DND-41 (cell line): ENCODE measurements at regions not wholly inside any gene's neighbourhood (a gene's known extent, or its start where the extent isn't known, plus 50 kb on each side); places are given as distances from the start of the nearest gene placed in this dataset.

Source experiments
- EZH2 ChIP-seq: IDR thresholded peaks from 3 replicates; pipeline ENCODE4 v1.6.1; 2012; ENCODE audit warnings: borderline replicate concordance, low read depth, mild to moderate bottlenecking, moderate library complexity, low read length, inconsistent platforms; ENCODE audit not compliant: severe bottlenecking
- TF ChIP-seq, protein P1 (sequence below): IDR thresholded peaks from 2 replicates; pipeline ENCODE4 v1.5.1; 2012; ENCODE audit warnings: borderline replicate concordance, low read length, moderate library complexity, mild to moderate bottlenecking; ENCODE audit not compliant: poor library complexity, severe bottlenecking; ENCODE audit errors: extremely low read depth

DNA sequence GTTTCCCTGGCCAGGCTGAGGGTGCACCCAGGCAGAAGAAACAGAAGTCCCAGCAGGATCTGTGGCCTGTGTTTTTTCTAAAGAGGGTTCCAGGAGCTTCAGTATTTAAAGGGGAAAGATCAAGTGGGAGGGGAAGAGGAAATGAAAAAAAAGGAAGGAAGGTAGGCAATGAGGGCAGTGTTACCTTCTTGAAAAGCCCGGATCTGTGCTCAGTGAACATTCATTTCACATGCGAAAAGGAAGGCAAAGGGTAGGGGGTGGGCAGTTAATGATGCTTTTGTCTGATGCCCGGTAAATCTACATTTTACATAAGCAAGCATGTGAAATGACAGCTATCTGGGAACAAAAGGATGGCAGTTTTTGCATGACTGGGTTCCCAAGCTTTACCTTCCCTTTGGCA is 326.2 kb downstream of the UQCRFS1 start:
- TF ChIP-seq, protein P1, sequence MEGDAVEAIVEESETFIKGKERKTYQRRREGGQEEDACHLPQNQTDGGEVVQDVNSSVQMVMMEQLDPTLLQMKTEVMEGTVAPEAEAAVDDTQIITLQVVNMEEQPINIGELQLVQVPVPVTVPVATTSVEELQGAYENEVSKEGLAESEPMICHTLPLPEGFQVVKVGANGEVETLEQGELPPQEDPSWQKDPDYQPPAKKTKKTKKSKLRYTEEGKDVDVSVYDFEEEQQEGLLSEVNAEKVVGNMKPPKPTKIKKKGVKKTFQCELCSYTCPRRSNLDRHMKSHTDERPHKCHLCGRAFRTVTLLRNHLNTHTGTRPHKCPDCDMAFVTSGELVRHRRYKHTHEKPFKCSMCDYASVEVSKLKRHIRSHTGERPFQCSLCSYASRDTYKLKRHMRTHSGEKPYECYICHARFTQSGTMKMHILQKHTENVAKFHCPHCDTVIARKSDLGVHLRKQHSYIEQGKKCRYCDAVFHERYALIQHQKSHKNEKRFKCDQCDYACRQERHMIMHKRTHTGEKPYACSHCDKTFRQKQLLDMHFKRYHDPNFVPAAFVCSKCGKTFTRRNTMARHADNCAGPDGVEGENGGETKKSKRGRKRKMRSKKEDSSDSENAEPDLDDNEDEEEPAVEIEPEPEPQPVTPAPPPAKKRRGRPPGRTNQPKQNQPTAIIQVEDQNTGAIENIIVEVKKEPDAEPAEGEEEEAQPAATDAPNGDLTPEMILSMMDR: no peak
- no peak for TF ChIP-seq EZH2
